GM23248 (cell line): ENCODE measurements at regions not wholly inside any gene's neighbourhood (a gene's known extent, or its start where the extent isn't known, plus 50 kb on each side); places are given as distances from the start of the nearest gene placed in this dataset.

Source experiments
- EZH2 ChIP-seq: fragments of 200-600 bp; sonication (generic); IDR thresholded peaks from 2 replicates; pipeline ENCODE4 v1.6.1; 2018; ENCODE audit warnings: antibody characterized with exemption, mild to moderate bottlenecking; ENCODE audit not compliant: insufficient read depth, poor library complexity, severe bottlenecking
- EZH2phosphoT487 ChIP-seq: fragments of 200-600 bp; sonication (generic); IDR thresholded peaks from 2 replicates; pipeline ENCODE4 v1.6.1; 2018; ENCODE audit warnings: antibody characterized with exemption, moderate library complexity, mild to moderate bottlenecking, low read depth; ENCODE audit not compliant: insufficient read depth

- no peak for TF ChIP-seq EZH2phosphoT487
- TF ChIP-seq EZH2 = no peak
Measured at GRCh38 chr2:598058-598802, 79.0 kb downstream of the TMEM18 start.
